ENCODE measurements at regions not wholly inside any gene's neighbourhood (a gene's known extent, or its start where the extent isn't known, plus 50 kb on each side); places are given as distances from the start of the nearest gene placed in this dataset.

DNA sequence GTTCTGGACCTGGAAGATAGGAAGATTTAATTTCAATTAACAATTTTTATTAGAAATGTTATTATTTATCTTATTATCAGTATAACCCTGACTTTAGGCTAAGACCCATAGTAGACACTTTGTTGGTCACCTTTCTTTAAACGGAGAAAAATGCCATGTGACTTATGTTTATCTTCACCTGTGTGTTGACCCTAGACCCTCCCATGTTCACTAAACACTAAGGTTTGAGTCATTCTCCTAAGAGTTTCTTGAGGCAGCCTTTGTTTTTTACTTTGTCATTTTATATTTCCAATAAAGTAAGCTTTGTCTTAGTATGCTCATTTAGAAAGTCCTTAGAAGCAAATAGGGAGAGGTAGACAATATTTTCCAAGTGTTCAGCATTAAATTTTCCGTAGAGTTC is 771.7 kb downstream of the METTL15 start:
- TF ChIP-seq Cebpa-rat (IDR thresholded peaks at IDR 0.05), result no peak
- no peak overlapping the region for H3K4me3 ChIP-seq
- no peaks in the 10 kb centered on the region for H3K27me3 ChIP-seq
- no peaks in the 10 kb centered on the region for H3K4me1 ChIP-seq
- H3K9ac ChIP-seq, result no peak overlapping the region
- no peaks in the 10 kb centered on the region for H3K36me3 ChIP-seq
- H3K27ac ChIP-seq, result no peak overlapping the region
- H3K4me2 ChIP-seq, result no peak overlapping the region
- no peaks in the 10 kb centered on the region for H4K20me1 ChIP-seq
- H3K9me3 ChIP-seq, result no peaks in the 10 kb centered on the region

- no peak for TF ChIP-seq Cebpa-rat (IDR thresholded peaks at IDR 0.05)
- H3K9me3 ChIP-seq, result no peaks in the 10 kb centered on the region
- H3K4me3 ChIP-seq, result no peak overlapping the region
- H4K20me1 ChIP-seq, result no peaks in the 10 kb centered on the region
- H3K27me3 ChIP-seq, result no peaks in the 10 kb centered on the region
- no peak overlapping the region for H3K9ac ChIP-seq
- no peaks in the 10 kb centered on the region for H3K36me3 ChIP-seq
- H3K27ac ChIP-seq, result no peak overlapping the region
- no peaks in the 10 kb centered on the region for H3K4me1 ChIP-seq
- H3K4me2 ChIP-seq, result no peak overlapping the region
Measured at GRCh38 chr11:28878025-28878424, 769.8 kb downstream of the METTL15 start.

- no peaks in the 10 kb centered on the region for H3K36me3 ChIP-seq
- TF ChIP-seq Cebpa-rat (IDR thresholded peaks at IDR 0.05), result no peak
- no peak overlapping the region for H3K27ac ChIP-seq
Measured at GRCh38 chr11:28877340-28877739, 769.2 kb downstream of the METTL15 start.

GRCh38 chr11:28874706-28875105 is 766.5 kb downstream of the METTL15 start:
- H3K4me3 ChIP-seq, result no peak overlapping the region
- H3K4me2 ChIP-seq, result no peak overlapping the region
- H3K4me1 ChIP-seq, result no peaks in the 10 kb centered on the region
- no peaks in the 10 kb centered on the region for H3K9me3 ChIP-seq
- no peaks in the 10 kb centered on the region for H3K27me3 ChIP-seq
- H3K9ac ChIP-seq, result no peak overlapping the region
- no peaks in the 10 kb centered on the region for H3K36me3 ChIP-seq
- TF ChIP-seq Cebpa-rat (IDR thresholded peaks at IDR 0.05), result no peak
- no peak overlapping the region for H3K27ac ChIP-seq
- H4K20me1 ChIP-seq, result no peaks in the 10 kb centered on the region

More at GRCh38 chr11:28877340-28877739, 769.2 kb downstream of the METTL15 start:
- Histone ChIP-seq H4K20me1 (no peaks in the 10 kb centered on the region), H3K27me3 (no peaks in the 10 kb centered on the region), H3K9me3 (no peaks in the 10 kb centered on the region), H3K4me1 (no peaks in the 10 kb centered on the region), H3K9ac (no peak overlapping the region), H3K4me2 (no peak overlapping the region), H3K4me3 (no peak overlapping the region)

DNA sequence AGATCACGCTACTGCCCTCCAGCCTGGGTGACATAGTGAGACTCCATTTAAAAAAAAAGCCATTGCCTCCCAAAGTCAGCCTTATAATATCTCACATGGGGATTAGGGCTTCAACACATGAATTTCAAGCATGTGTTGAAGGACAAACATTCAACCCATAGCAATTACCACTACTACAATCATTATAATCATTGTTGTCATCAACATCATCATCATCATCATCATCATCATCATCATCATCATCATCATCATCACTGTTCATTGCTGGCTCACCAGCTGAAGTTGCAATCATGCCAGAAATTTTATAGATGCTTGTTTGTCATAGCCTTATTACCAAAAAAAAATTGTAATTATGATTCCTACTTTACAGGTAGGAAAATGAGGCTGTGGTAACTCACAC is 762.9 kb downstream of the METTL15 start:
- H3K27ac ChIP-seq, result no peak overlapping the region
- H4K20me1 ChIP-seq, result no peaks in the 10 kb centered on the region
- TF ChIP-seq Cebpa-rat (IDR thresholded peaks at IDR 0.05), result no peak
- H3K9me3 ChIP-seq, result no peaks in the 10 kb centered on the region
- no peaks in the 10 kb centered on the region for H3K27me3 ChIP-seq
- H3K4me1 ChIP-seq, result no peaks in the 10 kb centered on the region
- H3K36me3 ChIP-seq, result no peaks in the 10 kb centered on the region
- no peak overlapping the region for H3K4me3 ChIP-seq
- H3K9ac ChIP-seq, result no peak overlapping the region
- H3K4me2 ChIP-seq, result no peak overlapping the region

- Histone ChIP-seq H3K4me1 (no peaks in the 10 kb centered on the region), H3K36me3 (no peaks in the 10 kb centered on the region), H3K9me3 (no peaks in the 10 kb centered on the region), H4K20me1 (no peaks in the 10 kb centered on the region), H3K27me3 (no peaks in the 10 kb centered on the region), H3K27ac (no peak overlapping the region), H3K4me3 (no peak overlapping the region), H3K4me2 (no peak overlapping the region), H3K9ac (no peak overlapping the region)
- TF ChIP-seq Cebpa-rat (IDR thresholded peaks at IDR 0.05), result peak; percentile 73
Measured at GRCh38 chr11:28863422-28863821, 755.2 kb downstream of the METTL15 start.

DNA sequence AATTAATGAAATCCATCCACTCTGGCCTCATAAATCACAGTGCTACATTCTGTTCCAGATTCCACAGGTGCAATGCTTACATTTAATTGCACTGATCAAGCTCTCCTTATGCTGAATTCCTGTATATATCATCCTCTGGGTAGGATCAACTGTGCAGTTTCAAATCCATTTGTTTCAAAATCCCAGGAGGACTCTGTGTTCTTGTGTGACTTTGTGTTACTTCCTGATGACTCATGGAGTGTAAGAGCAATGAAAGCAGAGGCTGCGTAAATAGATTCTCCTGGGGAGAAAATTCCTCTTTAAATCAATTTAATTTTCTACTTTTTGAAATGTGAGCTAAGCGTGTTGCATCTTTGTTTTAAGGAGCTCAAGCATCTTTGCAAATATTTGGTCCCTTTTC is 752.7 kb downstream of the METTL15 start:
- no peak for TF ChIP-seq Cebpa-rat (IDR thresholded peaks at IDR 0.05)
- H3K9me3 ChIP-seq, result no peaks in the 10 kb centered on the region
- no peak overlapping the region for H3K4me2 ChIP-seq
- H4K20me1 ChIP-seq, result no peaks in the 10 kb centered on the region
- no peak overlapping the region for H3K9ac ChIP-seq
- H3K4me1 ChIP-seq, result no peaks in the 10 kb centered on the region
- no peaks in the 10 kb centered on the region for H3K27me3 ChIP-seq
- no peaks in the 10 kb centered on the region for H3K36me3 ChIP-seq
- no peak overlapping the region for H3K27ac ChIP-seq
- H3K4me3 ChIP-seq, result no peak overlapping the region

DNA sequence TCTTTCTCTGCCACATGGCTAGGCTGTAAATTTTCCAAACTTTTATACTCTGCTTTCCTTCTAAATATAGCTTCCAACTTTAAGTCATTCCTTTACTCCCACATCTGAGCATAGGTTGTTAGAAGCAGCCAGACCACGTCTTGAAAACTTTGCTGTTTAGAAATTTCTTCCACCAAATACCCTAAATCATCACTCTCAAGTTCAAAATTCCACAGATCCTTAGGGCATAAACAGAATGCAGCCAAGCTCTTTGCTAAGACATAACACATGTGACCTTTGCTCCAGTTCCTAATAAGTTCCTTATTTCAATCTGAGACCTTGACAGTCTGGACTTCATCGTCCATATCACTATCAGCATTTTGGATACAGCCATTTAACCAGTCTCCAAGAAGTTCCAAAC is 749.9 kb downstream of the METTL15 start:
- Histone ChIP-seq H3K4me1 (no peaks in the 10 kb centered on the region), H3K4me2 (no peak overlapping the region), H3K9me3 (no peaks in the 10 kb centered on the region), H3K27me3 (no peaks in the 10 kb centered on the region), H3K27ac (no peak overlapping the region), H4K20me1 (no peaks in the 10 kb centered on the region), H3K4me3 (no peak overlapping the region), H3K9ac (no peak overlapping the region), H3K36me3 (no peaks in the 10 kb centered on the region)
- no peak for TF ChIP-seq Cebpa-rat (IDR thresholded peaks at IDR 0.05)

- H3K4me2 ChIP-seq, result no peak overlapping the region
- H3K9ac ChIP-seq, result no peak overlapping the region
- no peaks in the 10 kb centered on the region for H4K20me1 ChIP-seq
- H3K4me1 ChIP-seq, result no peaks in the 10 kb centered on the region
- no peaks in the 10 kb centered on the region for H3K27me3 ChIP-seq
- no peaks in the 10 kb centered on the region for H3K36me3 ChIP-seq
- H3K27ac ChIP-seq, result no peak overlapping the region
- H3K4me3 ChIP-seq, result no peak overlapping the region
- no peak for TF ChIP-seq Cebpa-rat (IDR thresholded peaks at IDR 0.05)
- H3K9me3 ChIP-seq, result peaks cover 7% of the 10 kb centered on the region
Measured at GRCh38 chr11:28849053-28849452, 740.9 kb downstream of the METTL15 start.

DNA sequence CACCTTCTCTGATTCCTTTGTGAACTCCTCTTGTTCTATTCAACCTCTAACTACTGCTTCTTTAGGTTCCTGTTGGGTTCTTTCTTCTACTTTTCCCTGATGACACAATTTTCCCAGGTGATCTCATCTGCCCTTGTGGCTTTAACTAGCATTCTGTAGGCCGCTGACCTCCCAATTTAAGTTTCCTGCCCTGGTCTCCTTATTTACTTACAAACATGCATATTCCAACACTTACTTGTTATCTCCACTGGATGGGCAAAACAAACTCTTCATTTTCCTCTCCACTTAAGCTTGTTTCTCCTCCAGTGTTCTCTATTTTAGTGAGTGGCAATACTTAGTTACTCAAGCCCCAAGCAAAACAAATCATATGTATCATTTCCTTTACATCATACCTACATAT is 734.5 kb downstream of the METTL15 start:
- Histone ChIP-seq H3K27me3 (no peaks in the 10 kb centered on the region), H4K20me1 (no peaks in the 10 kb centered on the region), H3K36me3 (no peaks in the 10 kb centered on the region), H3K4me2 (no peak overlapping the region), H3K27ac (no peak overlapping the region), H3K4me3 (no peak overlapping the region), H3K9me3 (no peaks in the 10 kb centered on the region), H3K4me1 (no peaks in the 10 kb centered on the region), H3K9ac (no peak overlapping the region)
- no peak for TF ChIP-seq Cebpa-rat (IDR thresholded peaks at IDR 0.05)

DNA sequence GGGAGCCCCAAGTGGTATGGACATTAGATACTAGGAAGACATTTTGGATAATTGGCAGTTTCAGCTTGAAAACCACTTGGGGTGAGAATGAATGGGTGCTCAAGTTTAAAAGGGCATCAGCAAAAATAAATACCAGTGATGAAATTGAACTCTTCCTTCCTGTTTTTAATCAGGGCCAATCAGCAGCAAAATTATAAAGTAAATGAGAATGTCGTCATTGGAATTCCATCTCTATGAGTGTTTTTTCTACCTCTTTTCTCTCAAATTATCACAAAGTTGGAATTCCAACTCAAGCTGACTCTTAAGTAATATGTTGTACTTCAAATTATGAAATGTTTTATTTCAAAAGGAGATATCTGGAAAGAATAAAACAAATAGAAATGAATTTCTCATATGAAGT is 730.6 kb downstream of the METTL15 start:
- Histone ChIP-seq H3K4me3 (no peak overlapping the region), H3K9ac (no peak overlapping the region), H3K4me1 (no peaks in the 10 kb centered on the region), H3K36me3 (no peaks in the 10 kb centered on the region), H3K9me3 (no peaks in the 10 kb centered on the region), H3K27me3 (no peaks in the 10 kb centered on the region), H3K27ac (no peak overlapping the region), H4K20me1 (no peaks in the 10 kb centered on the region), H3K4me2 (no peak overlapping the region)
- no peak for TF ChIP-seq Cebpa-rat (IDR thresholded peaks at IDR 0.05)
